Smooth muscle cell (in vitro differentiated cells): ENCODE measurements at regions not wholly inside any gene's neighbourhood (a gene's known extent, or its start where the extent isn't known, plus 50 kb on each side); places are given as distances from the start of the nearest gene placed in this dataset.

ENCODE experiments used
- DNase-seq: peaks from one replicate; lab custom pipeline; 2025; ENCODE audit not compliant: unreplicated experiment; lab: John Stamatoyannopoulos, UW
- H2AFZ ChIP-seq: fragments of 200-600 bp; sonication (generic); 2 replicates; pipeline ENCODE4 v1.6.0; 2016; ENCODE audit warnings: antibody characterized with exemption, low read depth, mild to moderate bottlenecking
- H3F3A ChIP-seq: fragments of 200-600 bp; sonication (generic); 2 replicates; pipeline ENCODE4 v1.6.0; 2017; ENCODE audit warnings: antibody characterized with exemption, low read depth
- H3K27ac ChIP-seq: fragments of 200-600 bp; sonication (generic); 2 replicates; pipeline ENCODE4 v1.5.1; 2016; ENCODE audit warnings: low read depth, mild to moderate bottlenecking
- H3K27me3 ChIP-seq: fragments of 200-600 bp; sonication (generic); 2 replicates; pipeline ENCODE4 v1.6.1; 2016; ENCODE audit warnings: low read depth, mild to moderate bottlenecking
- H3K36me3 ChIP-seq: fragments of 200-600 bp; sonication (generic); 2 replicates; pipeline ENCODE4 v1.5.1; 2016; ENCODE audit warnings: low read depth
- H3K4me1 ChIP-seq: fragments of 200-600 bp; sonication (generic); 2 replicates; pipeline ENCODE4 v1.5.1; 2016; ENCODE audit warnings: low read depth
- H3K4me2 ChIP-seq: fragments of 200-600 bp; sonication (generic); 2 replicates; pipeline ENCODE4 v1.6.0; 2016; ENCODE audit warnings: mild to moderate bottlenecking
- H3K4me3 ChIP-seq: fragments of 200-600 bp; sonication (generic); 2 replicates; pipeline ENCODE4 v1.5.1; 2016; ENCODE audit warnings: mild to moderate bottlenecking
- H3K79me2 ChIP-seq: fragments of 200-600 bp; sonication (generic); 2 replicates; pipeline ENCODE4 v1.6.0; 2016; ENCODE audit warnings: low read depth, mild to moderate bottlenecking
- H3K9ac ChIP-seq: fragments of 200-600 bp; sonication (generic); 2 replicates; pipeline ENCODE4 v1.6.0; 2016; ENCODE audit warnings: low read depth
- H3K9me3 ChIP-seq: fragments of 200-600 bp; sonication (generic); replicated peaks from 2 replicates; pipeline ENCODE4 v1.5.1; 2016; ENCODE audit warnings: low read depth
- H4K20me1 ChIP-seq: fragments of 200-600 bp; sonication (generic); 2 replicates; pipeline ENCODE4 v1.6.0; 2016; ENCODE audit warnings: low read depth
- CTCF ChIP-seq: fragments of 200-600 bp; sonication (generic); IDR thresholded peaks from 2 replicates; pipeline ENCODE4 v1.5.1; 2017; ENCODE audit warnings: borderline replicate concordance, mild to moderate bottlenecking, antibody characterized with exemption; ENCODE audit not compliant: insufficient read depth, poor library complexity, severe bottlenecking
- WGBS: methylation state at CpG from one replicate; pipeline ENCODE4 v1.1.7; 2016; ENCODE audit warnings: low lambda C conversion rate; 5-methylcytosine and 5-hydroxymethylcytosine counted together

- Histone ChIP-seq H3K79me2 (no peaks in the 10 kb centered on the region), H3F3A (no peaks in the 10 kb centered on the region), H2AFZ (no peak overlapping the region), H3K9ac (no peak overlapping the region), H3K4me2 (no peak overlapping the region), H3K27ac (no peak overlapping the region), H4K20me1 (no peaks in the 10 kb centered on the region), H3K36me3 (no peaks in the 10 kb centered on the region), H3K4me1 (no peaks in the 10 kb centered on the region), H3K4me3 (no peak overlapping the region), H3K27me3 (no peaks in the 10 kb centered on the region), H3K9me3 (no peaks in the 10 kb centered on the region)
- no peak for DNase-seq
- TF ChIP-seq CTCF = no peak
- WGBS = 82% methylated on average over 2 of the region's 2 CpGs
Measured at GRCh38 chr6:120526576-120526975, 807.7 kb downstream of the TBC1D32 start.

DNA sequence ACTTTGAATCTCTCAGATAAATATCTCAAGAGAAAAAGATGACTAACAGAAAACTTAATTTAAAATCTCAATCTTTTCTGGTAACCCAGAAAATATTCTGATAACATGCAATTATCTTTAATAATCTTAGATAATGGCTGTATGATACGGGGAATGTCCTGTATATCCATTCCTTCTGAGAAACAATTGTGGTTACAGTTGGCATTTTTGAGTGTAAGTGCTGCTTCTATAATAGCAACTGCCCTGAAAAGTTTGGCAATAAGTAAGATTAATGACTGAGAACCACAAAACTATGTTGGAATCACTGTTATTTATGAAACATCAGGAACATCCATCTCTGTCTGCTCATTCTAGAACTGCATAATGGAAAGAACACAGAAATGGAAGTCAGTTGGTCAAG lies 819.7 kb downstream of the TBC1D32 start:
- Histone ChIP-seq H3K4me3 (no peak overlapping the region), H3K36me3 (no peaks in the 10 kb centered on the region), H3K27me3 (no peaks in the 10 kb centered on the region), H3F3A (no peaks in the 10 kb centered on the region), H3K9ac (no peak overlapping the region), H3K27ac (no peak overlapping the region), H3K79me2 (no peaks in the 10 kb centered on the region), H4K20me1 (no peaks in the 10 kb centered on the region), H3K4me1 (no peaks in the 10 kb centered on the region), H3K4me2 (no peak overlapping the region), H3K9me3 (no peaks in the 10 kb centered on the region), H2AFZ (no peak overlapping the region)
- WGBS = 77% methylated on average over 1 of the region's 1 CpG
- DNase-seq = no peak
- no peak for TF ChIP-seq CTCF

- Histone ChIP-seq H3K4me3 (no peak overlapping the region), H3F3A (no peaks in the 10 kb centered on the region), H3K4me2 (no peak overlapping the region), H3K27ac (no peak overlapping the region), H3K27me3 (no peaks in the 10 kb centered on the region), H2AFZ (no peak overlapping the region), H3K9me3 (no peaks in the 10 kb centered on the region), H3K9ac (no peak overlapping the region), H3K36me3 (no peaks in the 10 kb centered on the region), H3K79me2 (no peaks in the 10 kb centered on the region), H4K20me1 (no peaks in the 10 kb centered on the region), H3K4me1 (no peaks in the 10 kb centered on the region)
- DNase-seq = no peak
- no peak for TF ChIP-seq CTCF
Measured at GRCh38 chr6:120511712-120512111, 822.6 kb downstream of the TBC1D32 start.

DNA sequence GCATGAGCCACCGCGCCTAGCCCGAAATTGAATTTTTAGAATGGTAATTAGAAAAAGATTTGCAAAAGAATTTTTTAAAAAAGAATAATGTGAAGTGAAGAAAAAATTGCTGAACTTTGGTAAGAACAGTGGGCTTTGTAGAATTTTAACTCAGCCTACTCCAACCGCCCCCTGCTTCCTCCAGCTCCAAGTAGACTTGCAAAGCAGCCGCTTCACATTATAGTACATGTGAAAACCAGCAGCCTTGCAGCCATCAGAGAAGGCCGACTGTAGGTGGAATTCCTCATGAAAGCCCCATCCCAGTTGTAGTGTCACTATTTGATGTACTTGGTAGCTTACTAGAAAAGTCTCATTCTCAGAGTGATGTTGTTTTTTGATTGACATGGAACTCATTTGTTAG lies 835.6 kb downstream of the TBC1D32 start:
- no peaks in the 10 kb centered on the region for H3K4me1 ChIP-seq
- WGBS = 90% methylated on average over 6 of the region's 6 CpGs
- no peaks in the 10 kb centered on the region for H3K36me3 ChIP-seq
- no peak overlapping the region for H3K4me2 ChIP-seq
- no peak overlapping the region for H2AFZ ChIP-seq
- no peak overlapping the region for H3K9ac ChIP-seq
- no peaks in the 10 kb centered on the region for H3K9me3 ChIP-seq
- H4K20me1 ChIP-seq = no peaks in the 10 kb centered on the region
- TF ChIP-seq CTCF = no peak
- H3K79me2 ChIP-seq = no peaks in the 10 kb centered on the region
- no peak for DNase-seq
- H3K4me3 ChIP-seq = no peak overlapping the region
- H3K27me3 ChIP-seq = no peaks in the 10 kb centered on the region
- H3K27ac ChIP-seq = no peak overlapping the region
- no peaks in the 10 kb centered on the region for H3F3A ChIP-seq
